Ovary (tissue), 7 donors: ENCODE measurements at regions not wholly inside any gene's neighbourhood (a gene's known extent, or its start where the extent isn't known, plus 50 kb on each side); places are given as distances from the start of the nearest gene placed in this dataset.
"Not testable (repeated sequence)": the region's sequence is repeated elsewhere in the genome, so short reads cannot be mapped to it uniquely, and the experiment has no call there.

Source experiments
- DNase-seq, 5 donors: peaks; one replicate each; pipeline ENCODE4 v3.0.0-alpha.2; 2019 to 2020
- H3K27ac ChIP-seq, 2 donors: fragments of 200-600 bp; one replicate each; pipeline versions ENCODE4 v1.5.1 to v1.8.0; 2019 to 2022
- H3K27me3 ChIP-seq: fragments of 200-600 bp; one replicate; pipeline ENCODE4 v1.8.0; 2022
- H3K36me3 ChIP-seq: fragments of 200-600 bp; sonication (generic); one replicate; pipeline ENCODE4 v1.5.1; 2019
- H3K4me1 ChIP-seq: one replicate; pipeline ENCODE4 v1.8.1; 2013; ENCODE audit warnings: mild to moderate bottlenecking, moderate library complexity; ENCODE audit not compliant: insufficient read depth
- H3K4me3 ChIP-seq: fragments of 200-600 bp; sonication (generic); one replicate; pipeline ENCODE4 v1.5.1; 2017
- H3K9me3 ChIP-seq, 2 donors: fragments of 200-600 bp in 1 of 2; sonication (generic) in 1 of 2; one replicate each; pipeline versions ENCODE4 v1.5.1 to v1.8.1; 2013 to 2019; ENCODE audit warnings: mild to moderate bottlenecking in 1 of 2, moderate library complexity in 1 of 2
- CTCF ChIP-seq, 3 donors: fragments of 450-650 bp in 2 of 3; fragments of 200-600 bp in 1 of 3; IDR thresholded peaks; one replicate each; pipeline versions ENCODE4 v1.5.1 to v1.8.0; 2016 to 2022; ENCODE audit warnings: antibody characterized with exemption in 3 of 3, mild to moderate bottlenecking in 1 of 3
- EP300 ChIP-seq: sonication (generic); formaldehyde crosslinking; IDR thresholded peaks from one replicate; pipeline ENCODE4 v1.6.1; 2017; ENCODE audit warnings: antibody characterized with exemption
- POLR2A ChIP-seq: fragments of 450-650 bp; IDR thresholded peaks from one replicate; pipeline ENCODE4 v1.6.1; 2017; ENCODE audit warnings: antibody characterized with exemption, mild to moderate bottlenecking, moderate library complexity
- WGBS, 3 donors: extraction: QIAGEN DNeasy Blood & Tissue Kit in 1 of 3; methylation state at CpG; one replicate each; pipeline versions ENCODE4 v1.1.5 to v1.1.7; 2013 to 2017; 5-methylcytosine and 5-hydroxymethylcytosine counted together
- intact Hi-C, 4 donors: fragments of 100-400 bp; cut with DNase I; formaldehyde crosslinking; loops; one replicate each; pipeline versions ENCODE4 v1.11.0 to v1.15.1; 2022 to 2023
- donor health status: DM: no; HTN: no; CAD: no; lungs with moderate emphysema.
- donor health status: DM: no; HTN: no; CAD: no.
- donor health status: Bipolar disorder and iron deficiency.
- donor health status: DM: no; HTN: no; CAD: no.
- donor health status: DM: yes; HTN: yes; CAD: no.

DNA sequence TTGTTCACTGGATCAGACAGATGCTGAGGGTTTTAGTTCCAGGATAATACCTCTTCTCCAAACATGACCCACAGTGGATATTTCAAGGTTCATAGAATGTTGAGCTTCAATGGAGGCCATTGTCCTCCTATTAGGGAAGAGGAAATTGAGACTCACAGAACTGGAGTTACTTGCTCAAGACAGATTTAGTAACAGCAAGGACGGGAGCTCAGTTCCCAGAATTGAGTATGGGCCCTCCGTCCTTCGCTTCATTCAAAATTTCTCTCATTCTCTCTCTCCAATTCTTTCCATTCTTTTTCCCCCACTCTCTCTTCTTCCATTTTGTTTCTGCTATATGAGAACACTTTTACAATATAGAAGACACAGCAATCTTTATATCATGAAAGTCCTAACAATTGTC is 94.0 kb downstream of the DNAJB9 start:
- Histone ChIP-seq H3K27me3 (no peaks in the 10 kb centered on the region), H3K27ac (no peak overlapping the region), H3K4me1 (no peaks in the 10 kb centered on the region), H3K9me3 (no peaks in the 10 kb centered on the region), H3K36me3 (no peaks in the 10 kb centered on the region), H3K4me3 (no peak overlapping the region)
- intact Hi-C loops: no loop called here
- TF ChIP-seq POLR2A: no peak
- no peak for TF ChIP-seq CTCF (IDR thresholded peaks at IDR 0.05)
- no peak for TF ChIP-seq EP300
- 95 to 97% (median 95%) methylated on average over 3 of the region's 3 CpGs for WGBS, 3 donors
- DNase-seq: no peak

- Histone ChIP-seq H3K27ac (no peak overlapping the region), H3K9me3 (no peaks in the 10 kb centered on the region), H3K36me3 (no peaks in the 10 kb centered on the region), H3K4me1 (no peaks in the 10 kb centered on the region), H3K4me3 (no peak overlapping the region), H3K27me3 (no peaks in the 10 kb centered on the region)
- WGBS, 3 donors: 7 to 20% (median 10%) methylated on average over 2 of the region's 2 CpGs
- TF ChIP-seq POLR2A: no peak
- TF ChIP-seq CTCF (IDR thresholded peaks at IDR 0.05): no peak
- no peak for TF ChIP-seq EP300
- no peak for DNase-seq
- intact Hi-C loops: no loop called here
Observed at GRCh38 chr7:108667216-108667615, 97.5 kb downstream of the DNAJB9 start.

- DNase-seq: no peak
- Histone ChIP-seq H3K27ac (no peak overlapping the region), H3K4me1 (no peaks in the 10 kb centered on the region), H3K9me3 (no peaks in the 10 kb centered on the region), H3K36me3 (no peaks in the 10 kb centered on the region), H3K27me3 (no peaks in the 10 kb centered on the region), H3K4me3 (no peak overlapping the region)
- intact Hi-C loops: no loop called here
- TF ChIP-seq POLR2A: no peak
- no peak for TF ChIP-seq CTCF (IDR thresholded peaks at IDR 0.05)
- no peak for TF ChIP-seq EP300
Observed at GRCh38 chr7:108669958-108670357, 100.3 kb downstream of the DNAJB9 start.

DNA sequence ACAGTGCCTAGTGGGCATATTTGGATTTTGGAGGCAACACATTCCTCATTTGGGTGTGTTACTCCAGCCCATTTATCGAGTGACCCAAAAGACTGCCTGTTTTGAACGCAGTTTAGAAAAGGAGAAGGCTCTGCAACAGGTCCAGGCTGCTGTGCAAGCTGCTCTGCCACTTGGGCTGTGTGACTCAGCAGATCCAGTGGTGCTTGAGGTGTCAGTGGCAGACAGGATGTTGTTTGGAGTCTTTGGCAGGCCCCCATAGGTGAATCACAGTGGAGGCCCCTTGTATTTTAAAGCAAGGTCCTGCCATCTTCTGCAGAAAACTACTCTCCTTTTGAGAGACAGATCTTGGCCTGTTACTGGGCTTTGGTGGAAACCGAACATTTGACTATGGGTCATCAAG is 104.0 kb downstream of the DNAJB9 start:
- H3K4me1 ChIP-seq, H3K9me3 ChIP-seq, H3K4me3 ChIP-seq, H3K36me3 ChIP-seq, H3K27me3 ChIP-seq, DNase-seq, intact Hi-C loops, H3K27ac ChIP-seq: not testable (repeated sequence)
- 82 to 94% (median 92%) methylated on average over 3 of the region's 3 CpGs for WGBS, 3 donors

DNA sequence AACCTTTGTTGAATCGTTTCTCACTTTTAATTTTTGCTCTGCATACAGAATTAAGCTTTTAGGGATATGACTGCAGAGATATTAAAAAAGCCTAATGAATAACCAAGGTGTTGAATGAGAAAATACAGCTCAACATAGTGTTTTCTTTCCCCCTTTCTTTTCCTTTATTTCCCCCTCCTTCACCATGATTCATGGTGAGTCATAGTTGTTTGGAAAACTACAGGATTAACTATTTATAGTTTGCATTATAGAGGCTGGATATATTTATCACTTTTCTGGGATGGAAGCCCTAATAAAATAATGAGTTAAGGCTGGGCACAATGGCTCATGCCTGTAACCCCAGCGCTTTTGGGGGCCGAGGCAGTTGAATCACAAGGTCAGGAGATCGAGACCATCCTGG is 115.0 kb downstream of the DNAJB9 start:
- Histone ChIP-seq H3K27me3 (no peaks in the 10 kb centered on the region), H3K27ac (no peak overlapping the region), H3K36me3 (no peaks in the 10 kb centered on the region), H3K4me3 (no peak overlapping the region), H3K9me3 (no peaks in the 10 kb centered on the region), H3K4me1 (no peaks in the 10 kb centered on the region)
- intact Hi-C loops: no loop called here
- WGBS, 3 donors: 72 to 74% (median 73%) methylated on average over 4 of the region's 4 CpGs
- no peak for DNase-seq
- no peak for TF ChIP-seq CTCF (IDR thresholded peaks at IDR 0.05)
- no peak for TF ChIP-seq EP300
- no peak for TF ChIP-seq POLR2A
